HG03432 (cell line): ENCODE measurements at regions not wholly inside any gene's neighbourhood (a gene's known extent, or its start where the extent isn't known, plus 50 kb on each side); places are given as distances from the start of the nearest gene placed in this dataset.

Source experiments
- ATAC-seq: cut with Tn5 transposase; IDR thresholded peaks from one replicate; pipeline ENCODE4 v1.9.1; 2021; ENCODE audit warnings: mild to moderate bottlenecking, moderate library complexity; ENCODE audit not compliant: unreplicated experiment

DNA sequence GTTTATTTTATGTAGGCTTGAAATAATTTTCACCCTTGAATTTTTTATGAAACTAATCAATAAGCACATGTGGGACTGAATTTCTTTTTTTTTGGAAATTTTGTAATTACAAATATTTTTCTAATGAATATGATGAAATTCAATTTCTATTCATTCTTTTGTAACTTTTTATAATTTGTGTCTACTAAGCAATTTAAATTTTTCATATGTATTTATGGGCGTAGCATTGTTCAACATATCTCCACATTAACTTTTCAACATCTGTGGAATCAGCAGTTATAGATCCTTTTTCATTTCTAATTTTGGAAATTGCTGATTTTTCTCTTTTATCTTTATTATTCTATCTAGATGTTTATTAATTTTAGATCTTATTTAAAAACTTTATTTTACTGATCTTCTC lies 1320.3 kb downstream of the C4orf33 start:
- ATAC-seq: no peak

DNA sequence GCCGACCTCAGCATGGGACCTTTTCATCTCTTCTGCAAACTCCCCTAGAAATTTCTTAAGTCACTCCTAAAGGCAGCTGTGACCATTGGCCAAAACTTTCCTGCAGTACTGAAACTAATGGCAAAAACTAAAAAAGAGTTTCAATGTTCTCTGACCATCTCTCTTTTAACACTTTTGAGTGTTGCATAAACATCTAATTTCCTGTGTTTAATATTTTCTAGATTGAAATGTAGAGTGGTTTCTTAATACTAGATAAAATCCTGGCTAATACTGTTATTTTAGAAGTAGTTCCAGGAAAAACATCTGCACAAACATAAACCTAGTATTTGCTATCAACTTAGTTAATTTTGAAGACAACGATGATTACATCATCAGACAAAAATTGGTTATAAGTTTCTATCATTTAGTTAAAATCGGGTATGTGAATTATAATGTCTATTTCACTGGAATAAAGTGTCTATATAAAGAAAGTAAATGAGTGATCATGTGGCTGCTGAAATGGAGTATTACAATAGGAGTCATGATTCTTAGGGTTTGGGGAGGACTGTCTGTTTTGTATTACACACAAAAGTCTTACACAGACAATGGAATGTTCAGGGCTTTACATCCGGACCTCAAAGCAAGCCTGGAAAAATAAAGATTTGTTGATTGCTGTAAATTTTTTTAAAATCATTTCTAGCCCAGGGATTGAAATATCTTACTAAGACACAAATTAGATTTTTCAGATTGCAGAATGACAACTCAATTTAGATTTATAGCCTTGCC lies 1323.4 kb downstream of the C4orf33 start:
- ATAC-seq: no peak

DNA sequence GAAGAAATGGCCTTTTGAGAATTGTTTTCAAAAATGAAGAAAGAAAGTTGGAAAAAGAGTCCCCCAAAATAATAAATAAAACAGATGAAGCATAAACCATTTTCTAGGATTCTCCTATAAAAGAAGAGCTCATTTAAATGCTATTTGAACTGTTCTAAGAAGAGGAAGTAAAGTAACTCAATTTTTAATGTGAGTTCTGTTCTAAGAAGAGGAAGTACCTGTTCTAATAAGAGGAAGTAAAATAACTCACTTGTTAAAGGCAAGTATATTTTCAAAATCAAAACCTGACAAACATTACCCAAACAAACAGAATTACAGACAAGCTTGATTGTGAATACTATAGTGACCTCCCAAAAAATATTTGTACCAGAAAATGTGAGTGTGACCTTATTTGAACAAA lies 1326.3 kb downstream of the C4orf33 start:
- no peak for ATAC-seq

DNA sequence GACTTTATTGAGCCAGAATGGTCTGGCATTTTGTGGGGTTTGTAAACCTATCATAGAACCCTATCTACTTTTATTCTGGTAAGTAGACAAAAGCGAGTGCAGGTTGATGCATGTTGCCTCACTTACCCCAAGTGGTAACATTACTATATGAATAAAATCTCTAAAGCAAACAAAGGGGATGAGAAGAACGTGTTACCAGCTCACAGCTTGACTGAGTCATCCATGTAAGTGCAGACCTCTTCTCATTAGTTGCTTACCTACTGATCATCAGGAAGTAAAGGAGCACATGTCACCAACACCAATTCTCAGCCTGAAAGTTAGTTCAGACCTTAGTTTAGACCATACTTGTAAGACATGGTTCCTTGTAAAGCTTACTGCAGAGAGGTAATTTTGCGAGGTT lies 1328.3 kb downstream of the C4orf33 start:
- ATAC-seq: no peak

DNA sequence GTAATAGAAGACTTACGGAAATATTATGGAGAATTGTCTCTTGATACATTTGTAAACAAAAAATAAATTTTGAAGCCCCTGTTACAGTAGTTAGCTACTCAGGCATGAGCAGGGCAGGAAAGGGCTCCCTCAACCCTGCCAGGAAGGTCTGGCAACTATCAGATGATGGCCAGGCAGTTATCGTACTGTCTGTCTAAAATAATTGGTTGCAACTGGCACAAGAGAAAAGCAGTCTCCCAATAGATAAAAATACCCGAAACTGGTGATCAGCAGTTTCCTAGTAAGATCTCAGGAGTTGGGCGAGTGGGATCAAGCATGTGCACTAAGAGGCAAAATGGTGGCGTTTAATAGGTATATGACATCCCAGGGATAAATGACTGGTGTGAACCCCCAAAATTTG lies 1336.3 kb downstream of the C4orf33 start:
- ATAC-seq: no peak

DNA sequence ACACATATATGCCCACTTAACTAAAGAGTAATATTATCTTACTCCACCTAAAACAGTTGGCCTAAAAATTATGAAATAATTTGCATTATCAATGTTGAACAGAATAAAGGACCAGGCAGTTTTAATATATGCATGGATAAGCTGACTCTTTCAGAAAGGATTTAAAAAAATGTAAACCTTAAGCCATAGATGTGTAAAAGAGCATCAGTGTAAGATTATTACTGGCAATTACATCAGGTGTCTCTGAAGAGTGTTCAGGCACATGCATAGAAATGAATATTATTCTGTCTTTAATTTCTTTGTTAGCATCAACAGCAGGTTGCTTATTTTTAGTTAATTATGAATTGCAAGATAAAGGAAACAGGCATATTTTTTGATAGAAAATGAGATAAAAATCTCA lies 1353.8 kb downstream of the C4orf33 start:
- ATAC-seq: no peak

DNA sequence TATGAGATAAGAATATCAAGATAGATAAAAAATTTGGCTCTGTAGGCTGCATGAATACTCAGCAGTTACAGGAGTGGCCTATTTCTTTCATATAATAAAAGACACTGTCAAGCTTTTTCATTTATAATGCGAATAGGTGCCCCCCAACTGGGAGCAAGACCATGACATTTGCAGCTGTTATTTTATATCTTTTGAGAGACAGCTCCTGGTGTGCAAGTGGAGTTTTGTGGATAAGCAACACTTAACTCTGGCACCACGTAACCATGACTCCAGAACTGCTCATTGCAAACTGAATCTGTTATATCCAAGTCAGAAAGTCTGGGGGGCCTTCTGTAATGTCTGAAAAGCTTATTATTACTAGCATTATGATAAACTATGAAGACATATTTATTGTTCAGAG lies 1372.4 kb downstream of the C4orf33 start:
- no peak for ATAC-seq

DNA sequence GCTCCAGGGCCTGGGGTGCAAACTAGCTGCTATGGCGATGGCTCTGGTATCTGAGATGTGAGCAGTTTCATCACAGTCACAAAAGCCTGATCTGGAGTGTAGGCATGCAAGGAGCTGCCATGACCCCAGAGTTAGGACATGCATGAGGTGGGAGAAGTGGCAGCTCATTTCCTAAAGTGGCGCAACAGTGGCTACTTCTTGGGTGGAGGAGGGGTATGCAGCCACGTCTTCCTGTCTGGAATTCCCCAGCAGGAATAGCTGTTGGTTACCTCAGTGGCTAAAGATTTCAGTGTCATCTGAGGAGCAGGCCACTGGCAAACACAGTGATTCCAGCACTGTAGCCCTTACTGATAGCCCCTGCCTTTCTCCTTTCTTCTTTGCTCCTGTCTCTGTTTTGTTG lies 1382.5 kb downstream of the C4orf33 start:
- ATAC-seq: no peak

DNA sequence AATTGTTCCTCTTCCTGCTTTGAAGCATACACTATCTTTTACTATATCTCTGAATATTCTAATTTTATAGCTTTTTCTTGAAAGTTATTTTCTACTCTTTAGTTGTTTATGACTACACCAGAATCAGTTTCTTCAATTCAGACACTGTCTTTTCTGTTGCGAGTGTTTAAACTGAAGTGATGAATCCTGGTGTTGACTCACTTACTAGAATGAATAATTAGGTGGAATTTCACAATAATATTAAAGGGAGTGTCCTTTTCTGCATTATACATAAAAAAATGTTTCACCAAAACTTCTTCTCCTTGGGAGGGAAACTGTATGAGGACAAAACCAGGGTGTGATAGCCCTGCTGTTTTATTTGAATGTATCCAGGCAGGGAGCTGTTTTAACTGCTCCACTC lies 1383.1 kb downstream of the C4orf33 start:
- ATAC-seq: no peak

DNA sequence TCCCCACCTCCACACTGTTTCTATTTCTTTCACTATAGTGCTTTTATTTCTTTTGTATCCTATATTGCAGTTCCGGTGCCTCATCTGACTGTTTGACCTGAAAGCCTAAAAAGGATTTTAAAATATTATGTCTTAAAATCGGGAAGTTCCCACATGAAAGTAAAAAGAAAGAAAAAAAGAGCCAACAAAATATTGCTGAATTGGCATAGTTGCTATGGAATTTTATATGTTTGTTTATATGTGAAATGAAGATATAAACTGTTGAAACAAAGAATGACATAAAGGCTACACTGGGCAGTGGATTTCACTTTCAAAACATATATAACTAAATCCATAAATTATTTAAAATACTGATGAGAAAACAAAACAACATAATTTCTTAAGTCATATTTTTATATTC lies 1383.7 kb downstream of the C4orf33 start:
- no peak for ATAC-seq

DNA sequence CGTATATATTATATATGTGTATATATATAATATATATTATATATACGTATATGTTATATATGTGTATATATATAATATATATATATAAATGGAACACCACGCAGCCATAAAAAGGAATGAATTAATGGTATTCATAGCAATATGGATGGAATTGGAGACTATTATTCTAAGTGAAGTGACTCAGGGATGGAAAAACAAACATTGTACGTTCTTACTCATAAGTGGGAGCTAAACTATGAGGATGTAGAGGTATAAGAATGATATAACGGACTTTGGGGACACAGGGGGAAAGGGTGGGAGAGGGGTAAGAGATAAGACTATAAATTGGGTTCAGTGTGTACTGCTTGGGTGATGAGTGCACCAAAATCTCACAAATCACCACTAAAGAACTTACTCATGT lies 1388.9 kb downstream of the C4orf33 start:
- ATAC-seq: no peak

DNA sequence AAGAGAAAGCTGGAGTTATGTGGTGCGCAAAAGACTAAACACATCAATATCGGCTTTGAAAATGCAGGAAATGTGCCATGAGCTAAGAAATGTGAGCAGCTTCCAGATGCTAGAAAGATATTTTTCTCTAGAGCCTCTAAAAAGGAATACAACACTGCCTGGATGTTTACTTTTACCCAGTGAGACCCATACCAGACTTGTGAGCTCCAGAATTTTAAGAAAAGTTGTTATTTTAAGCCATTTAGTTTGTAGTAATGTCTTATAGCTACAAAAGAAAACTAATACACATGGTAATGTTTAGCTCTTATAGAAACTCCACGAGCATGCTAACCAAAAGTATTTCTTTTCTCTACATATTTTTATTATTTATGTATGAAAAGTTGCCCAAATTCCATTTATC lies 1389.4 kb downstream of the C4orf33 start:
- no peak for ATAC-seq

DNA sequence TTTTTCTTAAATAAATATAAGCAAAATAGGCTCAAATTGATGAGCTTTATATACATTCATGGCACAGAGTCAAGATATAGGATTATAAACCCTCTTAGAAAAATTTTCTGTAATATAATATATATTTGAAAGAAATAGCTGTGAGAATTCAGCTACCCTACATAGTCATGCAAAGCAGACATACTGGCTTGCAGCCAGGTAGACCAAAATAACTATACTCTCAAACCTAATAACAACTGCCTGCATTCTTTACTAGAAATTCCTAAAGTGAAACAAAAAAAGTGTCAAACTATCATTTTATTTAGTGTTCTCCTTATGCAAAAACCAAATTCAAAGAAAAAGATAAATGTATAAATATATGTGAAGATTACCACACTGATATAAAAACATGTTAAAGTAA lies 1390.2 kb downstream of the C4orf33 start:
- ATAC-seq: no peak

DNA sequence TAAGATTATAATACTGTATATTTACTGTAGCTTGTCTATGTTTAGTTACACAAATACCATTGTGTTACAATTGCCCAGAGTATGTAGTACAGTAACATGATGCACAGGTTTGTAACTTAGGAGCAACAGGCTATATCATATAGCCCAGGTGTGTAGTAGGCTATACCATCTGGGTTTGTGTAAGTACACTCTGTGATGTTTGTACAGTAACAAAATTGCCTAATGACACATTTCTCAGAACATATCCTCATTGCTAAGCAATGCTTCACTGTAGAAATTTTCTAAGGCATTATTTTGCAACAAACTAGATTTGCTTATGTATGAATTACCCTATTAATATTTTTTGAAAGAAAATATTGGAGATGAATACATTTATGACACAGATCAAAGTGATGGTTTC lies 1390.9 kb downstream of the C4orf33 start:
- no peak for ATAC-seq

DNA sequence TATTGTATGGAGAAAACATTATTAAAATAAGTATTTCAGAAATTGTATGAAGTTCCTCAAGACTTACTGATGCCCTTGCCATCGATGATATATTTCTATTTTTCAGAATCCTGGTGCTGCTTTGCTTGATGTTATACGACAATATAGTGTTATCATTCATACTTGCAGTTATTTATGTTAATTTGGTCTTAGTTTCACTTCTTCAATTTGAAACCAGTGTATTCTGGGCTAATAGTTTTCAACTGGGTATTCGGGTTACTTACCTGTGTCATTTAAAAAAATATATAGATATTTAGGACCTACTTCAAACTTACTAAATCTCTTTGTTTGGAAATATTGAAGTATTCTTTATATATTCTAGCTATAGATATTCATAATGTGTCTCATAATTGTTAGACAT lies 1414.7 kb downstream of the C4orf33 start:
- ATAC-seq: no peak

DNA sequence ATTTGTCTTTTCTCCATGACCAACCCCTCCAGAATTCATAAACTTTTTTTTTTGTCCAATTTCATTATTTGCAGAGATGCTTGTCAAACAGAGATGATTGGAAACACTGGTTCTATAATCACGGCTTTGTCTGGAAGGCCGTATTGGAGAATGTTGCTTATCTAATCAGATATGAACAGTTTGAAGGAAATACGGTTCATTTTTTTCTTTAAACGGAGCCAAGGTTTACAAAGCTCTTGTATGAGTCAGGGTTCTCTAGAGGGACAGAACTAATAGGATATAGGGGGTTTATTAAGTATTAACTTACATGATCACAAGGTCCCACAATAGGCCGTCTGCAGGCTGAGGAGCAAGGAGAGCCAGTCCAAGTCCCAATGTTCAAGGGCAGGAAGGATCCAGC lies 1415.8 kb downstream of the C4orf33 start:
- ATAC-seq: no peak

DNA sequence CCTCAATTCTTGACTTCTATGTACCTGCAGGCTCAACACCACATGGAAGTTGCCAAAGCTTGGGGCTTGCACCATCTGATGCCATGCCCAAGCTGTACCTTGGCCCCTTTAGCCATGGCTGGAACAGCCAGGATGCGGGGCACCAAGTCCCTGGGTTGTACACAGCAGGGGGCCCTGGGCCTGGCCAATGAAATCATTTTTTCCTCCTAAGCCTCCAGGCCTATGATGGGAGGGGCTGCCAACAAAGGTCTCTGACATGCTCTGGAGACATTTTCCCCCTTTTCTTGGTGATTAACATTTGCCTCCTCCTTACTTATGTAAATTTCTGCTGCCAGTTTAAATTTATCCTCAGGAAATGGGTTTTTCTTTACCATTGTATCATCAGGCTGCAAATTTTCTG lies 1428.1 kb downstream of the C4orf33 start:
- no peak for ATAC-seq

DNA sequence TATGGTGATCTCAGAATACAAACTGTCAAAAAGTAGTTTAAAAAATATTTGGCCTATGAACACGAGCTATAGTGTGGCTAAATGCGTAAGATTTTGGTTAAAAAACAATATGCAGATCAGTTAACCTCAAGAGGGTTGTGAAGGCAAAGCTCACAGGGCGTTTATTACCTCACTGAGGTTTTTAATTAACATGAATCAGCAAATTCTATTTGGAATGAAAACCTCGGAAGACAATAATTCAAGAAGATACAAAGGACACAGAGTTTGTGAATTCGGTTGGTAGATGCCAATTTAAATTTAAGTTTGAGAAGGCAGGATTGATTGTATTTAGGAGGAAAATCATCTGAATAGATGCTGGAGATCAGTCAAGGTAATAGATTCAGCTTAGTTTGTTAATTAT lies 1434.6 kb downstream of the C4orf33 start:
- no peak for ATAC-seq

DNA sequence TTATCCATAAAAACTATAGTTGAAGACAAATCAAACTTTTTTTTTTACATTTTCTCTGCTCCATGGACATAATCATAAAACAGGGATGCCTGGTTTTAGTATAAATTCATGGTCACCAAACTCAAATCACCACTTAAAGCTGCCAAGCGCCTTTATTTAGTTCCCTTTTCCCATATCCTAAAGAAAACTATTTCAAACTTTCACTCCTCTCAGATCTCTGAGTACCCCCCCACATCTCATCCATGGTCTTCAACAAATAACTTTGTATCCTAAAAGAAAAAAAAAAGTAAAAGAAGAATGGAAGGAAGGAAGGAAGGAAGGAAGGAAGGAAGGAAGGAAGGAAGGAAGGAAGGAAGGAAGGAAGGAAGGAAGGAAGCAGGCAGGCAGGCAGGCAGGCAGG lies 1438.7 kb downstream of the C4orf33 start:
- no peak for ATAC-seq

DNA sequence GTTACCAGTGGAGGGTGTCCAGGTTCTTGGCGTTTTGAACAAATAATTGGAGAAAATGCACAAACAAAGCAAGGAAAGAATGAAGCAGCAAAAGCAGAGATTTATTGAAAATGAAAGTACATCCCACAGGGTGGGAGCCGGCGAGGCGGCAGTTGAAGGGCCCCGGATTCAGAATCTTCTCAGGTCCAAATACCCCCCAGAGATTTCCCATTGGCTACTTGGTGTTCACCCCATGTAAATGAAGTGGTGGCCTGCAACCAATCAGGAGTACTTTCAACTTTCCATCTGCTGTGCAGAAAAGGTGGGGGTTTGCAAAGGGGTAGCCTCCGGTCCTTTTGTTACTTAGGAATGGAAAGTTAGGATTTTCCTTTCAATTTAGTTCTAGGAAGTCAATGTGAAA lies 1447.0 kb downstream of the C4orf33 start:
- ATAC-seq: no peak

DNA sequence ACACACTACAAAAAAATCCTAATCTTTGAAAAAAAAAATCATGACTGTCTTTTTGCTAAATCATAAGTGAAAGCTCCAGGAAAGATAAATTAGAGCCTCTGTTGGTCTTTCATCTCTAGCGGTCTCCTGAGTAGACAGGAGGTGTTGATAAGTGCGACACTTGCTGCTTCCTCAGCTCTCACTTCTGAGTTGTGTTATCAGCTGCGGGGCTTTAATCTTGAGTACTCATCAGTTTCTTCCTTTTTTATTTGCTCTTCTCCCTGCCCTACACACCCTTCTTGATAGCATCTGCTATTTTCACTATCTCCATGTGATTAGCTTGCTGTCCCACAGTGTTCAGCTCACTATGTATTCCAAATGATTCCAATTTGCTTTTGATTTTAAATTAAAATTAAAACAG lies 1449.2 kb downstream of the C4orf33 start:
- no peak for ATAC-seq

DNA sequence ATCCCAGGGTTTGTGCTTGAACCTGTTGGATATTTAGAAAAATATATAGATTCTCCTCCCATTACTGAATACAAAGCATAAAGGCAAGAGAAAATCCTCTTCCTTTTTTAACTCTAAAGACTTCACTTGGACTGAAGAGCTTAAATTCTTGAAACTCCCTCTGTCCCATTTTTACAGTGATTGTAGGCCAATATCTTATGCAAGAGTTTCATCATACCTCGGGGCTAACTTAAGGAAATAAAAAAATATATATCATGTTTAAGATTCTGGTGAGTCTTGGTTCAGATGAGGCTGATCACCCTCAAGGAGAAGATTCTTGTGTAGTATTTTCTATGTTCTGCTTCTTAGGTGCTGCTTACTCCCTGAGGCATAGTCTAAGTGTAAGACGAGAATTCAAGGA lies 1449.6 kb downstream of the C4orf33 start:
- no peak for ATAC-seq

DNA sequence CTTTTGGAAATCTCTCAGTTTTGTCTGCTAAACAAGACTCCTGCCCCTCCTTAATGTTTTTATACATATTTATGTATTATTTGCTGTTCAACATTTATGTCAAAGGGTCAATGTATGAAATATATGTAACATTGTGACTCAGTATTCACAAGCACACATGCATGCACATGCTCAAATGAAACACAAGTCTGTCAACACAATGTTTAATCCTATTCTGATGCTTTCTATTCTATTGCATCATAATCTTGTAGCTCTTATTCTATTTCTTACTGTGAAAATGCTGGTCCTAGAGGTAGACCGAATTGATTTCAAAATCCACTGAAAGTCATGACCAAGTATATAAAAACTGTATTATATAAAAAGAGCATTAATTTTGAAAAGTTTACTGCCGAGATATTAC lies 1463.3 kb downstream of the C4orf33 start:
- no peak for ATAC-seq
